ENCODE measurements at regions not wholly inside any gene's neighbourhood (a gene's known extent, or its start where the extent isn't known, plus 50 kb on each side); places are given as distances from the start of the nearest gene placed in this dataset.

DNA sequence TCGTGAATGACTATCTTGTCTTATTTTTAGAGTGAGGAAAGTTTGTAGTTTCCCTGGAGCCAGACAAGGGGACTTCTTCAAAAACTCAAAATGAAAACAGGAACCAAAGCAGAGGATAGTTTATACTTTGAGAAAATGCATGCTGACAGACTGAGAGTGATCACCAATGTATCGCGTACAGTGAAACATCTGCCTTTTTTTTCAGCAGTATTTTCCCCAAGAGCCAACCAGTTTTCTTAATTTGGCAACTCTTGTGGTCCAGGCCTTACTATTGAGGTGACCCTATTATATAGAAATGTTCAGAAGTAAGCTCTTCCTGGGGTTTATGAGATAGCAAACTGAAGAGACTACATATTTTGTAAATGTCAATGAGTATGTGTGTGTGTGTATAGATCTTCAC lies 153.7 kb upstream of the VRK2 start:
- TF ChIP-seq, protein P1, sequence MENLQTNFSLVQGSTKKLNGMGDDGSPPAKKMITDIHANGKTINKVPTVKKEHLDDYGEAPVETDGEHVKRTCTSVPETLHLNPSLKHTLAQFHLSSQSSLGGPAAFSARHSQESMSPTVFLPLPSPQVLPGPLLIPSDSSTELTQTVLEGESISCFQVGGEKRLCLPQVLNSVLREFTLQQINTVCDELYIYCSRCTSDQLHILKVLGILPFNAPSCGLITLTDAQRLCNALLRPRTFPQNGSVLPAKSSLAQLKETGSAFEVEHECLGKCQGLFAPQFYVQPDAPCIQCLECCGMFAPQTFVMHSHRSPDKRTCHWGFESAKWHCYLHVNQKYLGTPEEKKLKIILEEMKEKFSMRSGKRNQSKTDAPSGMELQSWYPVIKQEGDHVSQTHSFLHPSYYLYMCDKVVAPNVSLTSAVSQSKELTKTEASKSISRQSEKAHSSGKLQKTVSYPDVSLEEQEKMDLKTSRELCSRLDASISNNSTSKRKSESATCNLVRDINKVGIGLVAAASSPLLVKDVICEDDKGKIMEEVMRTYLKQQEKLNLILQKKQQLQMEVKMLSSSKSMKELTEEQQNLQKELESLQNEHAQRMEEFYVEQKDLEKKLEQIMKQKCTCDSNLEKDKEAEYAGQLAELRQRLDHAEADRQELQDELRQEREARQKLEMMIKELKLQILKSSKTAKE (CRISPR knock-in tag; IDR thresholded peaks at IDR 0.05; ENCODE audit: borderline replicate concordance), result no peak
- no peak for TF ChIP-seq POLR2A (IDR thresholded peaks at IDR 0.05; ENCODE audit: insufficient read depth in 1 of 2, low read depth in 2 of 2, low read length in 2 of 2)
- no peak for TF ChIP-seq HOXA9 (CRISPR knock-in tag; IDR thresholded peaks at IDR 0.05; ENCODE audit: borderline replicate concordance)
- TF ChIP-seq ZBTB1 (CRISPR knock-in tag; IDR thresholded peaks at IDR 0.05; ENCODE audit: borderline replicate concordance), result no peak
- no peak for TF ChIP-seq ETV6 (CRISPR knock-in tag; conservative IDR thresholded peaks at IDR 0.05)
- TF ChIP-seq, protein P2, sequence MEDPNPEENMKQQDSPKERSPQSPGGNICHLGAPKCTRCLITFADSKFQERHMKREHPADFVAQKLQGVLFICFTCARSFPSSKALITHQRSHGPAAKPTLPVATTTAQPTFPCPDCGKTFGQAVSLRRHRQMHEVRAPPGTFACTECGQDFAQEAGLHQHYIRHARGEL (CRISPR knock-in tag; IDR thresholded peaks at IDR 0.05), result no peak
- TF ChIP-seq ZNF10 (CRISPR knock-in tag; IDR thresholded peaks at IDR 0.05; ENCODE audit: borderline replicate concordance, low read depth), result no peak
- no peak for TF ChIP-seq EZH2 (conservative IDR thresholded peaks at IDR 0.05; ENCODE audit: low read depth, low read length)
- TF ChIP-seq ZNF557 (CRISPR knock-in tag; IDR thresholded peaks at IDR 0.05), result no peak
- no peak for TF ChIP-seq NFRKB (IDR thresholded peaks at IDR 0.05)
- TF ChIP-seq RCOR2 (CRISPR knock-in tag; IDR thresholded peaks at IDR 0.05), result no peak
